SKM-1 treated with dmso at 0.1 percent for 144 hours (cell line): ENCODE measurements at regions not wholly inside any gene's neighbourhood (a gene's known extent, or its start where the extent isn't known, plus 50 kb on each side); places are given as distances from the start of the nearest gene placed in this dataset.
"Not testable (repeated sequence)": the region's sequence is repeated elsewhere in the genome, so short reads cannot be mapped to it uniquely, and the experiment has no call there.

Experiments used
- DNase-seq: peaks from one replicate; lab custom pipeline; 2025; ENCODE audit not compliant: unreplicated experiment; lab: John Stamatoyannopoulos, UW

DNA sequence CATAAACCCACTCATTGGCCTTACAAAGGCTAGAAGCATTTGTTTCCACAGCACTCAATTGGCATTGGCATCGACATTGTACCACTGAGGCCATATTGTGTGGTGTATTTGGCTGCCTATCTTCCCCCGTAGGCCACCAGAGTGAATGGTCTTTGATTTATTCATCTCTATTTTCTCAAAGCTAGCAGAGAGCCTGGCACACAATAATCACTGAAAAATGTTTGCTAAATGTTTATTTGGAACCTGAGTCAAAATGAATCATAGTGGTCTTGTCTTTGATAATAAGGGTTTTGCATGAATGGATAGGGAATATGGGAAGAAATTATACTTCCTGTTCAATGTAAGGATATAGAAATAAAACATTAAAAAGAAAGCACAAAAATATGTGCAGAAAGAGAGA lies 107.3 kb upstream of the SLC8A1 start:
- DNase-seq: no peak

DNA sequence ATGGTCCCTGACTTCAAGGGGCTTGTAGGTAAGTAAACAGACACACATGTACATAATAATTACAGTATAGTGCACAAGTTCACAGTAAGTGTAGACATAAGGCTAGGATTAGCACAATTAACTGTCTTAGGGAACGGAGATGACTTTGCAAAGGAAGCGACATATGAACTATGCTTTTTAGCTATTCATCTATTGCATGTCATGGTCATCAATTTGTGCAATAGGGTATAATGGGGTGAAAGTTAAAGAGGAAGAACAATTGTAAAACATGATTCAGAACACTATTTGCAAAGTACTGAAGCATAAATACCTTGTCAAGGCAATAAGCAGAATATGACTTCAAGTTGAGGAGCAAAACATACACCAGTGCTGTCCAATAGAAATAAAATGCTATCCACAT lies 112.3 kb upstream of the SLC8A1 start:
- DNase-seq: no peak

DNA sequence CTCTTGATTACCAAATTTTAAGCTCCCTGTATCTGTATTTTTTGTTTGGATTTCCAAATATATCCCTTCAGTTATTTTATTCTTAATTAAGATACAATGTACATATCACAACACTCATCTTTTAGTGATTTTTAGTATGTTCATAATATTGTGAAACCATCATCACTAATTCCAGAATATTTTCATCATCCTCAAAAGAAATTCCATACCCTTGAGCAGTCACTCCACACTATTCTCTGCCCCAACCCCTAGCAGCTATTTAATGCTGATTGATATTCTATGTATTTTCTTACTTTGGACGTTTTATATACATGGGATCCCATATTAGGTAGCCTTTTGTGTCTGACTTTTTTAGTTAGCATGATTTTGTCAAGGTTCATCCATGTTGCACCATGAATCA lies 127.4 kb upstream of the SLC8A1 start:
- no peak for DNase-seq

DNA sequence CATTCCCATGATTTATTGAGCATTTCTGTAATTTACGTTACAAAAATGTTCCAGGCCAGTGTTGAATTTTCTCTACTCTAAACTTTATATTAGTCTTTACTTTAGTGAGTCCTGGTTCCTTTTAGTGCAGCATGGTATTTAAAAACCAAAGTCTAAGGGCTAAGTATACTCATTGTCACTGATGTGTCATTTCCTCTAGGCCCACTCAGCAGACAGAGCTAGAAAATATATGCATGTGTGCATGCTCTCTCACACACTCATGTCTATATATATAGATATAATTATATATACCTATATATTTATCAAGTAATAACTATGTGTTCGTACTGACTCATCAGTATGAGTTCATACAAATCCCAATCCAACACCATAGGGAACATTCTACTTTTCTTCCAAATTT lies 132.5 kb upstream of the SLC8A1 start:
- DNase-seq: no peak

DNA sequence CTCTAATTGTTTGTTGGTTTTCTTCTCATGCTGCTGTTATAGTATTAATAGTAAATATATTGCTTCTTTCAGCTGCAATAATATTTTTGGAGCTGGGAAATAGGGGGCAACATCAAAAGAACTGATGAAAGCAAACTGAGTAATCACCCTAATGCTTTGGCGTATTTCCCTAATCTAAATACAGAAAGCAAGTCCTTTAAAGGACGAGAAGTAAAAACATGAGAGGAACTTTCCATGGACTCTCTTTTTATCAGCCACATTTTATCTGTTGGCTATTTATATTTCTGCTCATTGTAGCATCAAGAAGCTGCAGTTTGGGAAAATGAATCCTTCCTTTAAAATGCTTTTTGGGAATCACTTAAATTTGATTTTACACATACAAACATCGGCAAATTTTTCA lies 139.9 kb upstream of the SLC8A1 start:
- no peak for DNase-seq

DNA sequence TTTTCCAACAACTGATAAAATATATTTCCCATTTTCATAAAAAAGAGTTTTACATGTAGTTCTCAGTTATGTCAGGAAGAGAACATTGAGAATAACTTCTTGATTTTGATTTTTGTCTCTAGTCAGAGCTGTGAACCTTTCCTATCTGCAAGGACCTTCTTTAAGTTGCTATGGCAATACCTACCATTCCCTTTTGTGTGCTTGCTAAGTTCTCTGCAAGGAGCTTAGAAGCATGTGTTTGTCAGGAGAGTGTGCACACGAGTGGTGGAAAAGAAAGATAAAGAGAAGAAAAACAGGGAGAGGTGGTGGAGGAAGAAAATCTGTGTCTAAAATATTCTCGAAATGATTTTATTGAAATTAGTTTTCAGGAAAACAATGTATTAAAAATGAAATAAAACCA lies 140.3 kb upstream of the SLC8A1 start:
- DNase-seq: no peak

DNA sequence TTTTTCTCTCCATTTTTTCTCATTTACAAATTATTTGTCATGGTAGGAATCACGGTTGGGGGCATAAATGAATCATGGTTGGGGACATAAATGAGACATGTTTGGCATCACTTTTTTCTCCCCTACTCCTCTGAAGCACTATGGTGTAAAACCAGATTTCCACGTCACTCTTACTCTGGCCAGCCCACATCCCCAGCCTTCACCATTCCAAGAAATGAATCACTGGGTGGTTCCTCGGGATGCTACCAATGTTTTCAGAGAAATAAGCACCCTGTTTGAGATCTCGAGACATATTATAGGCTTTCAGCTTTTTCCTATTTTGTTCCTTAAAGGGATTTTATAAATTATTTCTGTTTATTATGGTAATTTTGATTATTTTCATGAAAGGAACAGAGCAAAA lies 155.0 kb upstream of the SLC8A1 start:
- DNase-seq: no peak

DNA sequence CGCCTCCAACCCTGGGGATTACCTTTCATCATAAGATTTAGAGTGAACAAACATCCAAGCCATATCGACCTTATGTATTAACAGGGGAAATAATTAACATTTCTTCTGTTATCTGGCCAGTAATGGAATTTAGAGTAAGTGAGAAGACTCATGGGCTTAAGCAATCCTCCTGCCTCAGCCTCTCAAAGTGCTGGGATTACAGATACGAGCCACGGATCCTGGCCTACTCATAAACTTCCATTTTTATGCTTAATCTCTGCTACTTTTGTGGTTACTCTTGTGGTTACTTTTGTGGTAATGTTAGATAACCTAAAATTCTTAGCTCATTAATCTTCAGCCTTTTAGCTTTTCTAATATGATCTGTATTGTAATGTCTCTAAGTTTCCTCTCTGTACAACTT lies 159.3 kb upstream of the SLC8A1 start:
- no peak for DNase-seq

DNA sequence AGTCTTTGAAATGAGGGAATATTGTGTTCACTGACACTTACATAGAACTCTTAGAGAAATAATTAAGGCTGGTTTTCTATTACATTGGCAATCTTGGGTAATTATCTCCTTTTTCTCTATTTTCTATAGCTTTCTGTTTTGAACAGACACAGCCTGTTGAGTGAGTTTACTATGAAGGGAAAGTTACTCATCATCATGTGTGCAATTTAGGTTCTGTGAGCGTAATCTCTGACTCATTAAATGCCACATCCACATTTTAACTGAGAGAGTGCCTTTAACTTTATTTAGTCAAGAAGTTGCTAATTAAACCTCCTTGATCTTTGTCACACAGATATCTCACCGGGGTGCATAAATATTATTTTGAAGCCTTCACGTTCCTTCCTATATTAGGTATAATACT lies 174.0 kb upstream of the SLC8A1 start:
- DNase-seq: no peak

DNA sequence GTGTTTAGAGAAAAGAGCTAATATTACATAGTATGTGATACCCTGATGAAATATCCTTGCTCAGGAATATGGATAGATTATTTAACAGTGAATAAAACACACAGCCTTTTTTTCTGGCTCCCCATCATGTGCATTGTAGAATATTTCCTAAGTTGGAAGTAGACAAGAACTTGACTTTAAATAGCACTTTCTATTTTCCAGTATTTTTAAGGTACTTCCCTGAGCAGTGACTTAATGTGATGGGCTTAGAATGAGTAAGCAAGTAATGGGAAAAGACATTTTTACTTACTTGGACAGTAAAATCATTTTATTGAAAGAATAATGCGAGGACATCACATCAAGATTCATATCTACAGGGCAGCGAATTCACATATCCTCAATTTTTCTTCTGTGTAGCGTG lies 176.7 kb upstream of the SLC8A1 start:
- DNase-seq: no peak

DNA sequence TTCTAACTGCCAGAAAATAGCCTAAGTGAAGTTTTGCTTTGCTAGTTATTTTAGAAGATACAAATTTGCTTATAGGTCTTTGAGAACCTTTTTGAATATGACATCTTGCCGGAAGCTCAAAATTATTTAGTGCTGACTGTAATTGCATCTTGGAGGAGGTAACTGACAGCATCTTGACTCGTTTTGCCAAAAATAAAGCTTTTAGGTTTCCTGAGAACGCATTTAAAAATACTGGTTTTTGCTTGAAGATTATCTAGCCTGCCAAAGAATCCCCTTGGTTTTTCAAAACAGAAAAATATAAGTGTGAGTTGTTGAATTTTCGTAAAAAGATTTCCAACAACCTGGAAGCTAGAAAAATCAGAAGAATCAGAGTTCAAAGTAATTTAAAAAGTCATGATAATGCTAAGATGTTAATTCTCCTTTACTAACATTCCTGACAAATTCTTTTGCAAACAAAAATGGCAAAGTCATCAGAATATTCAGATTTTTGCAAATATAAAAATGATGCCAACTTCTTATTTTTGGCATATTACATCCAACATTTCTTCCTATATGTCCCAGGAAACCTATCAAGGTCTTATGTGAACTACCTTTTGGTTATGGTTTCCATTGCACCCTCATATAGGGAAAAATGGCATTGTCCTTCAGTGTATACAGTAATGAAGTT lies 178.0 kb upstream of the SLC8A1 start:
- DNase-seq: no peak

DNA sequence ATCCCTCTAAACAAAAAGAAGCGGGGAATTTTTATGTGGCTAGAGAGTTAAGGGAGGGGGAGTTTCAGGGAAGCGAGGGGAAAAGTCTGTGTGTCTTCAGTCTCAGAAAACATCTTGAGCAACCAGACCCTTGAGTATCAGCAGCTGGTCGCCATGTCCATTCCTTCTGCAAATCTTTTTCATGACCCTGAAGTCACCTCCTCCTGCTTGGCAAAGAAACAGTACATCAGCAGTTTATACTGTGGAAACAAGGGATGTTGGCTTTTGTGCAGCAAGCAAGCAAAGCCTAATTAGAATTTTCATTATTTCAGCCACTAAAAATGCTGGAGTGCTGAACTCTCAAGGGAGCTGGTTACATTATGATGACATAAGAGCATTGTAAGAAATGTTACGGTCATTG lies 187.4 kb upstream of the SLC8A1 start:
- DNase-seq: no peak

DNA sequence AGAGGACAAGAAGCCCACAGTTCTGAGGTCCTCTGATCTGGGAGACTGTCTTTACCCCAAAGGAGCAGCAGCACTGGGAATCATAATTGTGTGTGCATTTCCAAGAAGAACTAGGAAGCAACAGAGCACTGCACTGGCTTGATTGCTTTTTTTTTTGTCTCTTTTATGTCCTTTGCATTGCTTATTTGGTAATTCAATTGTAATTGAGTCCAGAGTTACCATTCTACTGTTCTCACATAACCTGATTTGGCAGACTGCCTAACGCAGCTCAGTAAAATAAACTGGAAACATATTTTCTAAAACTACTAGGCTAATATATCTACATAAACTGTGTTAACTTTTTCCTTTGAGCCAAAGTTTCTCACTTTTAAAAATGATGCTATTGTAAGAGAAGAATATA lies 190.3 kb upstream of the SLC8A1 start:
- DNase-seq: no peak

DNA sequence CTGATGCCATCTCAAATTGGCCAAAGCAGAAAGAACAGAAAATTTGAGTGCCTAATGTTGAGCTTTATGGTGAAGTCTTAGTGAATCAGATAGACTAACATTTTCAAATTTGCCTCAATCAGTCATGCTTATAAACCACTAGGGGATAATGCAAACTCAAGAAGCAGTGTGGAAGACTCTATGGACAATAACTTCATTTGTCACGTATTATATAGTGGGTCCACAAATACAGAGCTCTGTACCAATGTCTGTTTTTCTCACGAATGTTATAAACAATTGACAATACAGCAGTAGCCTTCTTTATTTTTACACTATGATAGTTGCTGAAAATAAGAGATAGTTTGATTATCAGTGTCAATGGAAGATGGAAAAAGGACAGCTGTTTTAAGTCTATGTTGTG lies 190.8 kb upstream of the SLC8A1 start:
- no peak for DNase-seq

DNA sequence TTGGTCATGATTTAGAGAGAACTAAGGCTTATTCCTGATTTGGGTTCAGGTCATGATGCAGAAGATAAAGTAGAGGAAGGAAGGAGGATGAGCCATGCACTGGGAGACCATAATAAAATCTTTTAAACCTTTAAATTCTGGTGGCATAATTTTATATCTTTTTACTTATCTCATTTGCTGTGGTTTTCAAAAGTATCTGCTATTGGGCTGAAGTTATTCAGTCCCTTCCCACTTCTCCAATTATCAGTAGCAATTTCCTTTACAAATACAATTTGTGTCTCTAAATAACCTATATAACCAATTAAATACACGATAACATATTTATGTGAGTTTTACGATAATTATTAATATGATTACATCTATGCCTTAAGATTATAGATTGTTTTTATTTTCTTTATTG lies 194.8 kb upstream of the SLC8A1 start:
- DNase-seq: no peak

DNA sequence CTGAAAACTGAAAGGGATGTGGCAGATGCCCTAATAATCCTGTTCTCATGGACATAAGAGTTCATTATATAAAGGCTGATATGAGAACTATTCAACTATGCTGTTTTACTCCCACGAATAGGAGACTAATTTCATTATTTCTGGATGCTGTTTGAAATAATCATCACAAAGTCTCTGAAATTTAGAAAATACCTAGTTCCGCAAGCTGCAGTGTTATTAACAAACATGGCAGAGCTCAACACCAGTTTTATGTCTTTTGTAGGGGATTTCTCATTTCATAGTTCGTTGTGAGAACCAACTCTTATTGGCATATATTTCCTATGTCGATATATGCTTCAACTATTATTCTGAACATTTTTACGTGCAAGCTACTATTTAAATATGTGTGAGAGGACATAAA lies 200.3 kb upstream of the SLC8A1 start:
- no peak for DNase-seq

DNA sequence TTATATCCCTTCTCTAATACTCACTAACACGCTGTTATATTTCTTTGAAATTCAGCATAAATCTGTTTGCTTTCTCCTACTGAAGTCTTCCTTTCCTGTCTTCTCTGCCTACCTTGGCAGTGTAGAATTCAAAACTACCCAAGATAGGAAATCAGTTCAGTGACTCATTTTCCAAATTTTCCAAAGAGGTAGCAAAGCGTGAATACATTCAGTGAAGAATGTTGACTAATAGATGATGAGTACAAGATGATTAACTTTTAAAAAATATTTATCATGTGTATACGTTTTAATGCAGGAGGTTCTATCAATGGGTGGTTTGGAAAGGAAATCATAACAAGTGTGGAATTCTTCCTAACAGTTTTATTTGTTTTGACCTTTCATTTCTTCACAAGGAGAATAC lies 201.9 kb upstream of the SLC8A1 start:
- no peak for DNase-seq

DNA sequence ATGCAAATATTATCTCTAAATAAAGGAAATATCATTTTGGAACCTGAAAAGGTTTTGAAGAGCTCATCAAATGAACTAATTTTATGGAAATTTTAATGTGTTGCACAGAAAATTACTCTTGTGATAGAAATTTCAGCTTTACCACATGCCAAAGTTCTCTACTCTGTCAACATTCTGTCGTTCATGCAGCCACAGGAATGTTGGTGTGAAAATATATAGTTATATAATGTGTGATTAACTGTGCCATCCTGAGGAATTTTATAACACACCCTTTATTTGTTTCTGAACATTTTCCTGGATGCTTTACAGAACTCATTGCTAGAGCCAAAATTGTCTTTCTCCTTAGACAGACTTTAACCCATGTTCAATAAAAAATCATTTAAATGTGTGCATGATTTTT lies 202.5 kb upstream of the SLC8A1 start:
- no peak for DNase-seq

DNA sequence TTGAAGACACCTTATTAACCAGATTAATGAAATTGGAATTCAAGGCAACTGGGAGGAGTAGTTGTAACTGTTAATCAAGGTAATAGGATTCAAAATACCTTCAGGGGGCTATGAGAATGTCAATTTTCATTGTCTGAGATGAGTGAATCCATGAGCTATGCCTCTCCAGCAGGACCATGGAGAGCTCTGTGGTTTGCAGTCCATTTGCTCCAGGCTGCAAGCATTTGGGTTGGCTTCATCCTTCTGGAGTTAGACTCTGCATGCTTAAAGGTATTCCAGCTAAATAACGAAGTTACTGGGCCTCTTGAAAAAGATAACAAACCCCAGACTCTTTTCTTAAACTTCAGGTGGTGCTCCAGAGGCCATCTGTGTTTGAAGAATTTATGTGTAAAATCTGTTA lies 207.1 kb upstream of the SLC8A1 start:
- no peak for DNase-seq

DNA sequence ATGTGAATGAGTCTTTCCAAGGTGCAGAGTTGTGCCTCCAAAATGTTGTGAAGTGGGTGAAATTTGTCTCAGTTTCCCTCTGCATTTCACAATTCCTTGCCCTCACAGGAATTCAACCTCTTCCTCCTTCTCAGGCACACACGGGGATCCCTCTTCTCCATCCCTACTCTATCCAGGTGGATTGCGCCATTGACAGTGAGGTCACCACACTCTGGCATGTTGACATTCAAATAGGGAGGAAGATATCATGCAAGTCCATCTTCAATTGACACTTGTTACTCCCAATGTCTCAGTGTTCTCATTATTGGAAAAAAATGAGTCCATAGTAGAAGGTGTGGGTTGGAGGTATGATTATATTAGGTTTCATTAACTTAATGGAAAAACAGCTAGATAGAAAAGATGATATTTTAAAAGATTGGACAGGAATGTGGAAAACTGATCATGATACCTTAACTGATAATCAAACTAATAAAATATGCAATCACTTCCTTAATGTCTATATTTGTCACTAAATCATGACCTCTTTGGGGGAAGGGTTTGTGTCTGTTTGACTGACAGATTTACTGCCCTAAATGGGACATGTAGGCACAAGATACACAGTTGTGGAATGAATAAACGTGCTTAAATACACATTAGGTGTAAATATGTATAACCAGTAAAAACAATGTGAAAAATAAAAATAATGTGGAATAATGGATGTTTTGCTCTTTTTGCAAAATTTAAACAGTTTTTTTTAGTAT lies 213.8 kb upstream of the SLC8A1 start:
- no peak for DNase-seq

DNA sequence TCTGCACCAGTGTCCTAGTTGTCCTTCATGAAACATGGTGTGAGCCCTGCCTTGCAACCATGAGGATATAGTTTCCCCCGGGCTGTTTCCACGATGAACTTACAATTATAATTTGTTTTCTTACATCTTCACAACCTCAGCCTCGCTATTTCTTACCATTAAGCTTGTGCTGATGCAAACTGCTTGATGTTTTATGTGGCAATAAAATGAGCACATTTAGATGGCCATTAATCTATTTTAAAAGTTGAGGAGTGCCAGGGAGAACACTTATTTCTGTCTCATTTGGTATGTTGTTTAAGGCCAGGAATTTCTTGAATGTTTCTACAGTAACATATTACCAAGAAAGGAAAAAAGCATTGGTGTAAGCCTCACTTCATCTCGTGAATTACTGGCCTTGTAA lies 214.5 kb upstream of the SLC8A1 start:
- DNase-seq: no peak

DNA sequence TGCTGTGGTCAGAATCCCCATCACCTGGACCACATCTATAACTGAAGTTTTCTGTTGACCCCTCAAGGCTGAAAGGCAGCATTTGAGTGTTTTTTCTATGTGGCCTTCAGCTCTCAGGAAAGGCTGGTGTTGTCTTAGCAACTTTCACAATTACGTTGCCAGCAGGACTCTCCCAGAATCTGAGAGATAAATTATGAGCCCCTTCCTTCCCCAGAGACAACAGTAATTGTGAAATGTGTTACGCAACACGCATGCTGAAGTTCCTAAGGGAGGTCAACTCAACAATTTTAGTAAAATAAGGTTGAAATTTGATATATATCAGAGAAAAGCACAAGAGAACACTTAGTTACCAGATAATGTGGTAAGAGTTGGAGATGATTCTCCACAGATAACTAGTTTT lies 216.5 kb upstream of the SLC8A1 start:
- peak; percentile 66 for DNase-seq

DNA sequence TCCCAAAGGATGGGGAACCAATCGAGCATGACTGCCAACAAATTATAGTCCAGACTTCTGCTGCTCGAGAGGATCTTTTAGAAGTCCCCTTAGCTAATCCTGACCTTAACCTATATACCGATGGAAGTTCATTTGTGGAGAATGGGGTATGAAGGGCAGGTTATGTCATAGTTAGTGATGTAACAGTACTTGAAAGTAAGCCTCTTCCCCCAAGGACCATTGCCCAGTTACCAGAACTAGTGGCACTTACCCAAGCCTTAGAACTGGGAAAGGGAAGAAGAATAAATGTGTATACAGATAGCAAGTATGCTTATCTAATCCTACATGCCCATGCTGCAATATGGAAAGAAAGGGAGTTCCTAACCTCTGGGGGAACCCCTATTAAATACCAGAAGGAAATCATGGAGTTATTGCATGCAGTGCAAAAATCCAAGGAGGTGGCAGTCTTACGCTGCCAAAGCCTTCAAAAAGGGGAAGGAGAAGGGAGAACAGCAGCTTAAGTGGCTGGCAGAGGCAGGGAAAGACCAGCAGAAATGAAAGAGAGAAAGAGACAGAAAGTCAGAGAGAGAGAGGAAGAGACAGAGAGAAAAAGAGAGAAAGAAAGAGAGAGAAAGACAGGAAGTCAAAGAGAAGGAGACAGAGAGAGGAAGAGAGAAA lies 224.4 kb upstream of the SLC8A1 start:
- DNase-seq: not testable (repeated sequence)
